K562 (cell line): ENCODE measurements at regions not wholly inside any gene's neighbourhood (a gene's known extent, or its start where the extent isn't known, plus 50 kb on each side); places are given as distances from the start of the nearest gene placed in this dataset.

Experiments
- ATF7 ChIP-seq: fragments of 450-650 bp; IDR thresholded peaks from 2 replicates; pipeline ENCODE4 v1.7.1; 2014; ENCODE audit warnings: mild to moderate bottlenecking, moderate library complexity
- COPS2 ChIP-seq: fragments of 450-650 bp; conservative IDR thresholded peaks from 2 replicates; pipeline ENCODE4 v1.6.1; 2016; ENCODE audit warnings: mild to moderate bottlenecking, moderate library complexity
- CTCF ChIP-seq, 3 experiments: IDR thresholded peaks in 2 of 3; conservative IDR thresholded peaks in 1 of 3; 2 replicates each; pipeline ENCODE4 v1.5.1; 2011 to 2012; ENCODE audit warnings: low read length in 3 of 3, mild to moderate bottlenecking in 3 of 3, control low read depth in 2 of 3, improper control_type of control experiment in 1 of 3, inconsistent platforms in 1 of 3, low read depth in 1 of 3, mixed read lengths in 1 of 3, moderate library complexity in 1 of 3; ENCODE audit not compliant: insufficient read depth in 2 of 3
- E2F1 ChIP-seq: sonication (generic); formaldehyde crosslinking; IDR thresholded peaks from 2 replicates; pipeline ENCODE4 v1.8.1; 2023; ENCODE audit warnings: mild to moderate bottlenecking, missing genetic modification reagents, moderate library complexity
- ELF4 ChIP-seq: fragments of 450-650 bp; formaldehyde crosslinking; IDR thresholded peaks from 2 replicates; pipeline ENCODE4 v1.4.0; 2022; ENCODE audit warnings: missing genetic modification characterization
- EP300 ChIP-seq: IDR thresholded peaks from 2 replicates; pipeline ENCODE4 v1.6.1; 2012; ENCODE audit warnings: low read length, improper control_type of control experiment
- EZH2 ChIP-seq: IDR thresholded peaks from 2 replicates; pipeline ENCODE4 v1.6.1; 2012; ENCODE audit warnings: low read depth, mild to moderate bottlenecking, inconsistent platforms, low read length, borderline replicate concordance
- HDAC2 ChIP-seq: fragments of 450-650 bp; IDR thresholded peaks from 2 replicates; pipeline ENCODE4 v1.6.1; 2016; ENCODE audit warnings: mild to moderate bottlenecking
- ZNF274 ChIP-seq: IDR thresholded peaks from 2 replicates; pipeline ENCODE4 v1.6.1; 2011; ENCODE audit warnings: low read depth, mild to moderate bottlenecking, low read length, moderate library complexity, borderline replicate concordance
- ZNF76 ChIP-seq: fragments of 250-450 bp; sonication (Bioruptor Pico); IDR thresholded peaks from 2 replicates; pipeline ENCODE4 v1.4.0; 2020; ENCODE audit warnings: mild to moderate bottlenecking, moderate library complexity, borderline replicate concordance
- ZZZ3 ChIP-seq: fragments of 450-650 bp; IDR thresholded peaks from 2 replicates; pipeline ENCODE4 v1.6.1; 2016; ENCODE audit warnings: antibody characterized with exemption, mild to moderate bottlenecking, moderate library complexity
- TF ChIP-seq, protein P1 (sequence below): sonication (generic); formaldehyde crosslinking; IDR thresholded peaks from 2 replicates; pipeline ENCODE4 v1.8.1; 2023; ENCODE audit warnings: missing genetic modification reagents, mild to moderate bottlenecking, borderline replicate concordance

DNA sequence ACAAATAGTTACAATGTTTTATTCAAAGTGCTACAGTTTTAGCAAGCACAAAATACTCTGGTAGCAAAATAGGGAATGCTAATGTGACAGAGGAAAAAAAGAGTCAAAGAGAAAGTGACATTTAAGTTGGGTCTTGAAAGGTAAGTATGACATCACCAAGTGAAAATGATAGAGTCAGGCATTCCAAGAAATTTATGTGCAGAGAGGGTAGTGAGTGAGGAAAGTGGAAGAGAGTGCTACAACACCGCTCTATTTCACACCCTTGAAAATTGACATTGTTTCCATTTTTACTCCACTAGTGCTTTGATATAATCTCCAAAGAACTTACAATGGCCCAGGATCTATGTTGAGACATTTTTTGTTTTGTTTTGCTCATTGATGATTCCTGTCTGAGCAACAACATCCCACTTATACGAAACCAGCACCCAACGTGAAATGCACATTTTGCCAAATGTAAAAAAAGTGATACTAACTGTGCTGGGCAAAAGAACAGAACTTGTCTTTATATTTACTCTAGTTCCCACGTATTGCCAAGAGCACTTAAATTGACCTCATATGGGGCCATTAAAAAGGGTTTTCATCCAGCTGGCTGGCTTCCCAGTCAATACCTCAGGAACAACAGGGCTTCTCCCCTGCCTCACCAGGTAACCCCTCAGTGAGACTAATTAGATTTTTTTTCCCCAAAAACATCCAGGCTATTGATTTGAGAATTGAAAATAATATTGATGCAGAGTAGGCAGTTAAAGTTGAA is 206.3 kb upstream of the NR5A2 start:
- TF ChIP-seq ATF7 (no peak), ZZZ3 (no peak), ELF4 (CRISPR knock-in tag) (no peak), E2F1 (CRISPR knock-in tag) (no peak), ZNF274 (no peak), COPS2 (no peak), HDAC2 (no peak), EZH2 (no peak), EP300 (no peak), CTCF (IDR thresholded peaks at IDR 0.05 in 2 of 3, conservative IDR thresholded peaks at IDR 0.05 in 1 of 3; ENCODE audit: insufficient read depth in 2 of 3, low read depth in 1 of 3, low read length in 3 of 3) (no peak), ZNF76 (CRISPR knock-in tag) (no peak)
- TF ChIP-seq, protein P1, sequence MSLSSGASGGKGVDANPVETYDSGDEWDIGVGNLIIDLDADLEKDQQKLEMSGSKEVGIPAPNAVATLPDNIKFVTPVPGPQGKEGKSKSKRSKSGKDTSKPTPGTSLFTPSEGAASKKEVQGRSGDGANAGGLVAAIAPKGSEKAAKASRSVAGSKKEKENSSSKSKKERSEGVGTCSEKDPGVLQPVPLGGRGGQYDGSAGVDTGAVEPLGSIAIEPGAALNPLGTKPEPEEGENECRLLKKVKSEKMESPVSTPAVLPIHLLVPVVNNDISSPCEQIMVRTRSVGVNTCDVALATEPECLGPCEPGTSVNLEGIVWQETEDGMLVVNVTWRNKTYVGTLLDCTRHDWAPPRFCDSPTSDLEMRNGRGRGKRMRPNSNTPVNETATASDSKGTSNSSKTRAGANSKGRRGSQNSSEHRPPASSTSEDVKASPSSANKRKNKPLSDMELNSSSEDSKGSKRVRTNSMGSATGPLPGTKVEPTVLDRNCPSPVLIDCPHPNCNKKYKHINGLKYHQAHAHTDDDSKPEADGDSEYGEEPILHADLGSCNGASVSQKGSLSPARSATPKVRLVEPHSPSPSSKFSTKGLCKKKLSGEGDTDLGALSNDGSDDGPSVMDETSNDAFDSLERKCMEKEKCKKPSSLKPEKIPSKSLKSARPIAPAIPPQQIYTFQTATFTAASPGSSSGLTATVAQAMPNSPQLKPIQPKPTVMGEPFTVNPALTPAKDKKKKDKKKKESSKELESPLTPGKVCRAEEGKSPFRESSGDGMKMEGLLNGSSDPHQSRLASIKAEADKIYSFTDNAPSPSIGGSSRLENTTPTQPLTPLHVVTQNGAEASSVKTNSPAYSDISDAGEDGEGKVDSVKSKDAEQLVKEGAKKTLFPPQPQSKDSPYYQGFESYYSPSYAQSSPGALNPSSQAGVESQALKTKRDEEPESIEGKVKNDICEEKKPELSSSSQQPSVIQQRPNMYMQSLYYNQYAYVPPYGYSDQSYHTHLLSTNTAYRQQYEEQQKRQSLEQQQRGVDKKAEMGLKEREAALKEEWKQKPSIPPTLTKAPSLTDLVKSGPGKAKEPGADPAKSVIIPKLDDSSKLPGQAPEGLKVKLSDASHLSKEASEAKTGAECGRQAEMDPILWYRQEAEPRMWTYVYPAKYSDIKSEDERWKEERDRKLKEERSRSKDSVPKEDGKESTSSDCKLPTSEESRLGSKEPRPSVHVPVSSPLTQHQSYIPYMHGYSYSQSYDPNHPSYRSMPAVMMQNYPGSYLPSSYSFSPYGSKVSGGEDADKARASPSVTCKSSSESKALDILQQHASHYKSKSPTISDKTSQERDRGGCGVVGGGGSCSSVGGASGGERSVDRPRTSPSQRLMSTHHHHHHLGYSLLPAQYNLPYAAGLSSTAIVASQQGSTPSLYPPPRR (CRISPR knock-in tag): no peak
